Colonic mucosa (tissue), 4 donors: ENCODE measurements at regions not wholly inside any gene's neighbourhood (a gene's known extent, or its start where the extent isn't known, plus 50 kb on each side); places are given as distances from the start of the nearest gene placed in this dataset.
A peak's percentile ranks its signal among the peaks of the same experiment; 100 is the strongest.

Experiments
- DNase-seq: peaks from one replicate; pipeline ENCODE4 v3.0.0-alpha.2; 2020
- H3K27ac ChIP-seq: fragments of 200-600 bp; one replicate; pipeline ENCODE4 v1.8.0; 2021
- H3K27me3 ChIP-seq: fragments of 200-600 bp; one replicate; pipeline ENCODE4 v1.8.0; 2021
- H3K36me3 ChIP-seq: fragments of 200-600 bp; one replicate; pipeline ENCODE4 v1.8.0; 2021
- H3K4me1 ChIP-seq: fragments of 200-600 bp; one replicate; pipeline ENCODE4 v1.8.0; 2021; ENCODE audit warnings: mild to moderate bottlenecking
- H3K4me3 ChIP-seq: fragments of 200-600 bp; one replicate; pipeline ENCODE4 v1.8.0; 2021
- H3K9ac ChIP-seq, 2 donors: one replicate each; pipeline ENCODE4 v1.7.0; 2013; ENCODE audit warnings: control low read depth in 2 of 2, low read depth in 2 of 2, low read length in 2 of 2
- H3K9me3 ChIP-seq: fragments of 200-600 bp; one replicate; pipeline ENCODE4 v1.8.0; 2021
- intact Hi-C: fragments of 100-400 bp; cut with DNase I; formaldehyde crosslinking; loops from one replicate; pipeline ENCODE4 v1.14.1; 2022
- TF ChIP-seq, protein P1 (sequence below): fragments of 200-600 bp; IDR thresholded peaks from one replicate; pipeline ENCODE4 v1.8.0; 2022; ENCODE audit warnings: antibody characterized with exemption, mild to moderate bottlenecking
- donor health status: healthy.
- donor health status: DM: no; HTN: no; CAD: no.
- donor health status: DM: no; HTN: no; CAD: no.

GRCh38 chr5:66306105-66306843 is 162.2 kb downstream of the SREK1 start:
- intact Hi-C loops: no loop called here
- DNase-seq: peak; percentile 45
- no peak overlapping the region for H3K27ac ChIP-seq
- no peaks in the 10 kb centered on the region for H3K36me3 ChIP-seq
- TF ChIP-seq, protein P1, sequence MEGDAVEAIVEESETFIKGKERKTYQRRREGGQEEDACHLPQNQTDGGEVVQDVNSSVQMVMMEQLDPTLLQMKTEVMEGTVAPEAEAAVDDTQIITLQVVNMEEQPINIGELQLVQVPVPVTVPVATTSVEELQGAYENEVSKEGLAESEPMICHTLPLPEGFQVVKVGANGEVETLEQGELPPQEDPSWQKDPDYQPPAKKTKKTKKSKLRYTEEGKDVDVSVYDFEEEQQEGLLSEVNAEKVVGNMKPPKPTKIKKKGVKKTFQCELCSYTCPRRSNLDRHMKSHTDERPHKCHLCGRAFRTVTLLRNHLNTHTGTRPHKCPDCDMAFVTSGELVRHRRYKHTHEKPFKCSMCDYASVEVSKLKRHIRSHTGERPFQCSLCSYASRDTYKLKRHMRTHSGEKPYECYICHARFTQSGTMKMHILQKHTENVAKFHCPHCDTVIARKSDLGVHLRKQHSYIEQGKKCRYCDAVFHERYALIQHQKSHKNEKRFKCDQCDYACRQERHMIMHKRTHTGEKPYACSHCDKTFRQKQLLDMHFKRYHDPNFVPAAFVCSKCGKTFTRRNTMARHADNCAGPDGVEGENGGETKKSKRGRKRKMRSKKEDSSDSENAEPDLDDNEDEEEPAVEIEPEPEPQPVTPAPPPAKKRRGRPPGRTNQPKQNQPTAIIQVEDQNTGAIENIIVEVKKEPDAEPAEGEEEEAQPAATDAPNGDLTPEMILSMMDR: peak; percentile 65
- no peak overlapping the region for H3K4me3 ChIP-seq
- H3K9ac ChIP-seq: no peak overlapping the region
- no peaks in the 10 kb centered on the region for H3K27me3 ChIP-seq
- no peaks in the 10 kb centered on the region for H3K9me3 ChIP-seq
- no peaks in the 10 kb centered on the region for H3K4me1 ChIP-seq

- H3K36me3 ChIP-seq: no peaks in the 10 kb centered on the region
- intact Hi-C loops: no loop called here
- no peaks in the 10 kb centered on the region for H3K27me3 ChIP-seq
- no peak overlapping the region for H3K27ac ChIP-seq
- H3K4me3 ChIP-seq: no peak overlapping the region
- H3K9ac ChIP-seq: no peak overlapping the region
- no peaks in the 10 kb centered on the region for H3K4me1 ChIP-seq
- no peaks in the 10 kb centered on the region for H3K9me3 ChIP-seq
- TF ChIP-seq, protein P1: no peak
- no peak for DNase-seq
Measured at GRCh38 chr5:66306844-66307315, 162.8 kb downstream of the SREK1 start.

- Histone ChIP-seq H3K36me3 (no peaks in the 10 kb centered on the region), H3K9ac (no peak overlapping the region), H3K9me3 (no peaks in the 10 kb centered on the region), H3K27ac (no peak overlapping the region), H3K4me3 (no peak overlapping the region), H3K4me1 (no peaks in the 10 kb centered on the region), H3K27me3 (no peaks in the 10 kb centered on the region)
- intact Hi-C loops: no loop called here
- no peak for DNase-seq
- TF ChIP-seq, protein P1: peak; percentile 72
Measured at GRCh38 chr5:66307647-66308241, 163.6 kb downstream of the SREK1 start.

DNA sequence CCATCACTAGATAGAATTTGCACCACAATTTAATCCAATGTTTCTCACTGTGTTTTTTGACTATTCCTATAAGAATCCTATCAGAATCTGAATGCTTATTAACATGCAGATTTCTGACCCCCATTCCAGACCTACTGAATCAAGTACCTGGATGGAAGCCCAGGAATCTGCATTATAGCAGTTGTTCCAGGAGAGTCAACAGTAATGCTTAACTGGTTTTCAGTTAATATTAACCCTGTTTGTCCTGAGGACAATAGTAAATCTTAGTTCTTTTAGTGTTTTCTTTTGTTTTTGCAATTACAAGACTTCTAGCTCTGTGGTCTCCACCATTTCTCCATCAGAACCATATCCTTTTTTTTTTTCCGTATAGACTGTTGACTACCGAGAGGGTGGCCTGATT is 168.2 kb downstream of the SREK1 start:
- TF ChIP-seq, protein P1: no peak
- intact Hi-C loops: no loop called here
- H3K9me3 ChIP-seq: no peaks in the 10 kb centered on the region
- no peak for DNase-seq
- no peaks in the 10 kb centered on the region for H3K36me3 ChIP-seq
- no peak overlapping the region for H3K9ac ChIP-seq
- no peaks in the 10 kb centered on the region for H3K4me1 ChIP-seq
- no peaks in the 10 kb centered on the region for H3K27me3 ChIP-seq
- H3K27ac ChIP-seq: no peak overlapping the region
- H3K4me3 ChIP-seq: no peak overlapping the region

DNA sequence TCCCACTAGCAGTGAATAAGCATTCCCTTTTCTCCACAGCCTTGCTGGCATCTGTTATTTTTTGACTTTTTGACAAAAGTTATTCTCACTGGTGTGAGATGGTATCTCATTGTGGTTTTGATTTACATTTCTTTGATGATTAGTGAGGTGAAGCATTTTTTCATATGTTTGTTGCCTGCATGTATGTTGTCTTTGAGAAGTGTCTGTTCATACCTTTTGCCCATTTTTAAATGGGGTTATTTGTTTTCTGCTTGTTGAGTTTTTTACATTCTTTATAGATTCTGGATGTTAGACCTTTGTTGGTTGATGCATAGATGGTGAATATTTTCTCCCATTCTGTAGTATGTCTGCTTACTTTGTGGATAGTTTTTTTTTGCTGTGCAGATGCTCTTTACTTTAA is 171.7 kb downstream of the SREK1 start:
- DNase-seq: no peak
- H3K4me3 ChIP-seq: no peak overlapping the region
- intact Hi-C loops: no loop called here
- no peaks in the 10 kb centered on the region for H3K36me3 ChIP-seq
- TF ChIP-seq, protein P1: no peak
- no peaks in the 10 kb centered on the region for H3K4me1 ChIP-seq
- no peaks in the 10 kb centered on the region for H3K9me3 ChIP-seq
- no peak overlapping the region for H3K27ac ChIP-seq
- no peak overlapping the region for H3K9ac ChIP-seq
- H3K27me3 ChIP-seq: no peaks in the 10 kb centered on the region
